MG63 (cell line): ENCODE measurements at regions not wholly inside any gene's neighbourhood (a gene's known extent, or its start where the extent isn't known, plus 50 kb on each side); places are given as distances from the start of the nearest gene placed in this dataset.
"Not testable (repeated sequence)": the region's sequence is repeated elsewhere in the genome, so short reads cannot be mapped to it uniquely, and the experiment has no call there.

Experiments used
- DNase-seq: peaks from one replicate; pipeline ENCODE4 v3.0.0-alpha.2; 2020
- H3K27me3 ChIP-seq: fragments of 250-450 bp; sonication (Bioruptor Pico); 2 replicates; pipeline ENCODE4 v1.5.1; 2020; ENCODE audit warnings: mild to moderate bottlenecking, moderate library complexity
- H3K36me3 ChIP-seq: fragments of 250-450 bp; sonication (Bioruptor Pico); 2 replicates; pipeline ENCODE4 v1.5.1; 2020; ENCODE audit warnings: mild to moderate bottlenecking, moderate library complexity
- H3K4me3 ChIP-seq: fragments of 250-450 bp; sonication (Bioruptor Pico); 2 replicates; pipeline ENCODE4 v1.5.1; 2020; ENCODE audit warnings: mild to moderate bottlenecking, moderate library complexity
- H3K9me3 ChIP-seq: fragments of 250-450 bp; sonication (Bioruptor Pico); 2 replicates; pipeline ENCODE4 v1.5.1; 2020; ENCODE audit warnings: mild to moderate bottlenecking, moderate library complexity

- H3K9me3 ChIP-seq: no peaks in the 10 kb centered on the region
- H3K4me3 ChIP-seq: no peak overlapping the region
- no peaks in the 10 kb centered on the region for H3K36me3 ChIP-seq
- H3K27me3 ChIP-seq: 0 out of 2 replicates have a peak, but pooled peaks cover 3% of the 10 kb centered on the region
- no peak for DNase-seq
Observed at GRCh38 chr1:30135698-30136097, 587.7 kb downstream of the MATN1 start.

GRCh38 chr1:30134466-30135217 is 588.7 kb downstream of the MATN1 start:
- H3K9me3 ChIP-seq: no peaks in the 10 kb centered on the region
- H3K36me3 ChIP-seq: no peaks in the 10 kb centered on the region
- no peak overlapping the region for H3K4me3 ChIP-seq
- no peak for DNase-seq
- H3K27me3 ChIP-seq: 0 out of 2 replicates have a peak, but pooled peaks cover 3% of the 10 kb centered on the region

- Histone ChIP-seq H3K27me3 (0 out of 2 replicates have a peak, but pooled peaks cover 3% of the 10 kb centered on the region), H3K4me3 (no peak overlapping the region), H3K36me3 (no peaks in the 10 kb centered on the region), H3K9me3 (no peaks in the 10 kb centered on the region)
- no peak for DNase-seq
Observed at GRCh38 chr1:30133414-30134055, 589.9 kb downstream of the MATN1 start.

- Histone ChIP-seq H3K9me3 (no peaks in the 10 kb centered on the region), H3K4me3 (no peak overlapping the region), H3K27me3 (no peaks in the 10 kb centered on the region), H3K36me3 (no peaks in the 10 kb centered on the region)
- no peak for DNase-seq
Observed at GRCh38 chr1:30132602-30133286, 590.6 kb downstream of the MATN1 start.

- not testable (repeated sequence) for DNase-seq, H3K4me3 ChIP-seq, H3K27me3 ChIP-seq, H3K36me3 ChIP-seq, H3K9me3 ChIP-seq
Observed at GRCh38 chr1:30130566-30130965, 592.8 kb downstream of the MATN1 start.

GRCh38 chr1:30130099-30130498 is 593.3 kb downstream of the MATN1 start:
- Histone ChIP-seq H3K27me3 (no peaks in the 10 kb centered on the region), H3K9me3 (no peaks in the 10 kb centered on the region), H3K4me3 (no peak overlapping the region), H3K36me3 (no peaks in the 10 kb centered on the region)
- DNase-seq: no peak

GRCh38 chr1:30129421-30130055 is 593.8 kb downstream of the MATN1 start:
- Histone ChIP-seq H3K9me3 (no peaks in the 10 kb centered on the region), H3K4me3 (no peak overlapping the region), H3K27me3 (no peaks in the 10 kb centered on the region), H3K36me3 (no peaks in the 10 kb centered on the region)
- DNase-seq: no peak

- no peaks in the 10 kb centered on the region for H3K9me3 ChIP-seq
- no peak overlapping the region for H3K4me3 ChIP-seq
- no peaks in the 10 kb centered on the region for H3K27me3 ChIP-seq
- no peak for DNase-seq
- no peaks in the 10 kb centered on the region for H3K36me3 ChIP-seq
Observed at GRCh38 chr1:30129001-30129408, 594.4 kb downstream of the MATN1 start.

GRCh38 chr1:30126848-30127247 is 596.5 kb downstream of the MATN1 start:
- Histone ChIP-seq H3K4me3 (no peak overlapping the region), H3K9me3 (no peaks in the 10 kb centered on the region), H3K36me3 (no peaks in the 10 kb centered on the region), H3K27me3 (no peaks in the 10 kb centered on the region)
- DNase-seq: peak; percentile 57

GRCh38 chr1:30125821-30126170 is 597.6 kb downstream of the MATN1 start:
- H3K4me3 ChIP-seq: no peak overlapping the region
- no peaks in the 10 kb centered on the region for H3K27me3 ChIP-seq
- no peaks in the 10 kb centered on the region for H3K36me3 ChIP-seq
- H3K9me3 ChIP-seq: no peaks in the 10 kb centered on the region
- no peak for DNase-seq

GRCh38 chr1:30125021-30125820 is 598.2 kb downstream of the MATN1 start:
- no peak for DNase-seq
- no peaks in the 10 kb centered on the region for H3K27me3 ChIP-seq
- H3K36me3 ChIP-seq: no peaks in the 10 kb centered on the region
- H3K4me3 ChIP-seq: no peak overlapping the region
- no peaks in the 10 kb centered on the region for H3K9me3 ChIP-seq

GRCh38 chr1:30123896-30124295 is 599.5 kb downstream of the MATN1 start:
- Histone ChIP-seq H3K27me3 (no peaks in the 10 kb centered on the region), H3K9me3 (no peaks in the 10 kb centered on the region), H3K36me3 (no peaks in the 10 kb centered on the region), H3K4me3 (no peak overlapping the region)
- no peak for DNase-seq

- no peaks in the 10 kb centered on the region for H3K36me3 ChIP-seq
- H3K27me3 ChIP-seq: no peaks in the 10 kb centered on the region
- H3K4me3 ChIP-seq: no peak overlapping the region
- no peak for DNase-seq
- no peaks in the 10 kb centered on the region for H3K9me3 ChIP-seq
Observed at GRCh38 chr1:30123036-30123435, 600.3 kb downstream of the MATN1 start.

GRCh38 chr1:30120245-30121000 is 603.0 kb downstream of the MATN1 start:
- no peaks in the 10 kb centered on the region for H3K27me3 ChIP-seq
- no peak overlapping the region for H3K4me3 ChIP-seq
- H3K9me3 ChIP-seq: no peaks in the 10 kb centered on the region
- H3K36me3 ChIP-seq: no peaks in the 10 kb centered on the region
- DNase-seq: no peak

GRCh38 chr1:30117685-30118084 is 605.7 kb downstream of the MATN1 start:
- no peaks in the 10 kb centered on the region for H3K36me3 ChIP-seq
- H3K4me3 ChIP-seq: no peak overlapping the region
- DNase-seq: no peak

GRCh38 chr1:30111431-30111830 is 612.0 kb downstream of the MATN1 start:
- Histone ChIP-seq H3K27me3 (no peaks in the 10 kb centered on the region), H3K4me3 (no peak overlapping the region), H3K9me3 (no peaks in the 10 kb centered on the region), H3K36me3 (no peaks in the 10 kb centered on the region)
- peak; percentile 38 for DNase-seq

More at GRCh38 chr1:30117685-30118084, 605.7 kb downstream of the MATN1 start:
- Histone ChIP-seq H3K27me3 (no peaks in the 10 kb centered on the region), H3K9me3 (no peaks in the 10 kb centered on the region)
